MM.1S (cell line): ENCODE measurements at regions not wholly inside any gene's neighbourhood (a gene's known extent, or its start where the extent isn't known, plus 50 kb on each side); places are given as distances from the start of the nearest gene placed in this dataset.

Experiments
- EZH2 ChIP-seq: fragments of 300-600 bp; sonication (generic); optimal IDR thresholded peaks from 2 replicates; pipeline ENCODE3; 2017; ENCODE audit warnings: low read depth, mild to moderate bottlenecking, antibody characterized with exemption, low read length, mixed read lengths
- EZH2phosphoT487 ChIP-seq: fragments of 300-600 bp; sonication (generic); IDR thresholded peaks from 2 replicates; pipeline ENCODE4 v1.6.1; 2018; ENCODE audit warnings: antibody characterized with exemption, low read length
- TF ChIP-seq, protein P1 (sequence below): fragments of 300-600 bp; sonication (generic); IDR thresholded peaks from 2 replicates; pipeline ENCODE4 v1.5.1; 2016; ENCODE audit warnings: antibody characterized with exemption, low read length, mixed read lengths

- TF ChIP-seq EZH2phosphoT487 (no peak), EZH2 (no peak)
- TF ChIP-seq, protein P1, sequence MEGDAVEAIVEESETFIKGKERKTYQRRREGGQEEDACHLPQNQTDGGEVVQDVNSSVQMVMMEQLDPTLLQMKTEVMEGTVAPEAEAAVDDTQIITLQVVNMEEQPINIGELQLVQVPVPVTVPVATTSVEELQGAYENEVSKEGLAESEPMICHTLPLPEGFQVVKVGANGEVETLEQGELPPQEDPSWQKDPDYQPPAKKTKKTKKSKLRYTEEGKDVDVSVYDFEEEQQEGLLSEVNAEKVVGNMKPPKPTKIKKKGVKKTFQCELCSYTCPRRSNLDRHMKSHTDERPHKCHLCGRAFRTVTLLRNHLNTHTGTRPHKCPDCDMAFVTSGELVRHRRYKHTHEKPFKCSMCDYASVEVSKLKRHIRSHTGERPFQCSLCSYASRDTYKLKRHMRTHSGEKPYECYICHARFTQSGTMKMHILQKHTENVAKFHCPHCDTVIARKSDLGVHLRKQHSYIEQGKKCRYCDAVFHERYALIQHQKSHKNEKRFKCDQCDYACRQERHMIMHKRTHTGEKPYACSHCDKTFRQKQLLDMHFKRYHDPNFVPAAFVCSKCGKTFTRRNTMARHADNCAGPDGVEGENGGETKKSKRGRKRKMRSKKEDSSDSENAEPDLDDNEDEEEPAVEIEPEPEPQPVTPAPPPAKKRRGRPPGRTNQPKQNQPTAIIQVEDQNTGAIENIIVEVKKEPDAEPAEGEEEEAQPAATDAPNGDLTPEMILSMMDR, result no peak
These were observed 136.2 kb downstream of the RTP4 start for GRCh38 chr3:187504435-187504834.
